Skeletal muscle cell (primary cell): ENCODE measurements at regions not wholly inside any gene's neighbourhood (a gene's known extent, or its start where the extent isn't known, plus 50 kb on each side); places are given as distances from the start of the nearest gene placed in this dataset.

Experiments
- DNase-seq: peaks from one replicate; pipeline ENCODE4 v3.0.0-alpha.2; 2010; ENCODE audit warnings: low read depth
- H3K4me3 ChIP-seq: 2 replicates; pipeline ENCODE4 v1.5.1; 2011; ENCODE audit warnings: low read depth, mild to moderate bottlenecking, control low read depth, low read length, moderate library complexity

DNA sequence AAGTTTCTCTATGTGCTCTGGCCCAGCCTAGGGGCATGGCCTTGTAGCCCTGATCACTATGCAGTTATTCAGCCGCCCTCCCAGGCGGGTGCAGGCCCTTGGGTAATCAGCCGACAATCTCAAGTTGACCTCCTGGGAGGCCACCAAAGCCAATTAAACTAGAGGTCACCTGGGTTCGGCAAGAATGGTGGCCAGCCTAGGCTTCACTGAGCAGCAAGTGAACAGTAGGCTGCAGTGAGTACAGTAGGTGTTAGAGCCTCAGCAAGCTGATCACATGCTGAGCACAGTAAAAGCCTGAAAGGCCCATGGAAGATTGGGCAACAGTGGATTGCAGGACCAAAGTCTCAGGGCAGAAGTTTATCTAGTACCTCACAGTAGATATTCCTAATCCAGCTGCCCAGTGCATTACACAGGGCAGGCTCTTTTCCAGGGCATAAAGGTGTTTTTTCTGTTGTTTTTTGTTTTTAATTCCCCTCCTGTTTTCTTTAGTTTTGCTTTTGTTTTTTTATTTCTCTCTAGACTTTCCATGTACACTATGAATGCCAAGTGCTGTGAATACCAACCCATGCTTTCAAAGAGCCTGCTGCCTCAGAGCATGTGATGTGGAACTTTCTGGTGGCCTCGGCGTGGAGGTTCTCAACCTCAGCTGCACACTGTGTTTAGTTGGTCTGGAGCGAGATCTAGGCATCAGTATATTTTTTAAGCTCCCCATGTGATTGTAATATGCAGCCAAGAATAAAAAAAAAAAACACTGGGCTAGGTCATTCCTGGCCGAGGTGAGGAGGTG lies 55.9 kb upstream of the ATL2 start:
- DNase-seq: no peak
- no peak overlapping the region for H3K4me3 ChIP-seq

DNA sequence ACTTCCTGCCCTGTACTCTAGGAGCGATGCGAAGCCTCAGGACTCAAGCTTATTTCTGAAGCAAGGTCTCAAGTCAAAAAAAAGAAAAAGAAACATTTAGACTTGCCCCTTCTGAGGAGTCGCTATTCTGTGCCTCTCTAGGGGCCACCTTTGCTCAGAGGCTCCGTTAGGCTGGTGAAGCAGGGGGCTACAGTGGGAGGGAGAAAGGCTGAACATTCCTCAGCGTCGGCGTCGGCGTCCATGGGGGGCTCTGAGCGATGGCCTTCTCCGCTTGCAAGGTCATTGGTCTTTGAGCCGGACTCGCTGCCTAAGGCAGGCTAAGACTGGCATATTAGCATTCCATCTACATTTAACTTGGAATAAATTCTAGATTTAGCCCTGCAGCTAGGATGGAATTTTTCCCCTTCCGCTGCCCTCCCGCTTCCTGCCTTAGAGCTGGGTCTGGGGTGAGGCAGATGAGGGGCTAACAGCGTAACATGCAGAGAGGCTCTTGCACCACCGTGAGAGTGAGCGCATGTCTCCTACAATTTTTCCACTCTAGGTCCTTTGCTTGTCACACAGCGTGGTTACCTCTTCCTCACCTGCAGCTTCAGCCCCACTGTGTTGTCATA lies 53.6 kb upstream of the ATL2 start:
- H3K4me3 ChIP-seq: no peak overlapping the region

DNA sequence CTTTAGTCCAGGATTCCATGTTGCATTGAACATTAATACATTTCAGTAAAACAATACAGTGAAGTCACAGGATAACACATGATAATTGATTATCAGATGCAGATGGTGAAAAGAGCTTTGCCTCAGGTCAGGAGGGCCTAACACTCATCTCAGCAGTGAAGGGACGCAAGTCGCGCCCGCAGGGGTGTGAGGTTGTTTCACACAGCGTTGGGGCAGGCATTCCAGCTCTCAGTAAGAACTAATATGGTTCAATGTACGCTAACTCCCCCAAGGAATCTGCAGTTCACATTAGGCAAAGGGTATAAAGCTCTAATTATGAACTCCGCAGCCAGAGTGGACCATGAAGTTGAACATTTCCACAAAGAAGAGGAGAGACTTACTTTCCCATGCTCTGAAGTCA lies 53.1 kb upstream of the ATL2 start:
- no peak for DNase-seq
- H3K4me3 ChIP-seq: no peak overlapping the region

More for the DNA sequence above, 53.6 kb upstream of the ATL2 start:
- DNase-seq: no peak

DNA sequence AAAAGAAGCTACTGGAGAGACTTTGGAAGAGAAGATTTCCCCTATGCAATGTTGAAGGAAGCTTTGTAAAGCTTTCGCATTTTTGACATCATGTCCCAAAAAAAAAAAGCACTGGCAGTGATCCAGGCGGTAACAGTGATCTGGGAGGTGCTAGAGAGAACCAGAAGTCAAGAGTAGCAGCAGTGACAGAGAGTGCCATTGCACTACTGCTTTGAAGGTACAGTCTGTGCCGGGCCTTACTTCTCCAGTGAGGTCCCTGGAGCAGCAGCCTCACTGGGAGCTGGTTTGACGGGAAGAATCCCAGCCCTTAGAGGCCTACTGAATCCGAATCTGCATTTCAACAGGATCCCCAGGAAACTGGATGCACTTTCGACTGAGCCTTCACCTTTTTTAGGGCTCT lies 50.9 kb upstream of the ATL2 start:
- DNase-seq: no peak

DNA sequence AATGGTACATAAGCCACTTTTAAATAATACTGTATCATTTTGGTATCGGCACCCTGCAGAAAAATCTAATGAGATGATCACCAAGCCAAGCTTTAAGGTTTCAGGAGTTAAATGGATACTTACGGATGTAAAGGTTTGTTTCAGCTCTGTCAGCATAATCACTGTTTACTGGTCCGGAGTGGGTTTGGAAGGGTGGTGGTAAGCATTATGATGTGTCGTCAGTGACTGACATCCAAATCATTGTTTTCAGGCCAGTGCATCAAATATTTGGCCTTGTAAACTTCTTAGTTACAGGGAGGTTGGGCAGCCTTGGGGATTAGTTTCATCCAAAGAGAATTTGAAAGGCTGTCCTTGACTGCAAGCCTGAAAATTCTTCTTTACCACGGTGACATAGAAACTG lies 50.0 kb upstream of the ATL2 start:
- no peak for DNase-seq
- H3K4me3 ChIP-seq: no peak overlapping the region

More for the DNA sequence above, 50.9 kb upstream of the ATL2 start:
- H3K4me3 ChIP-seq: no peak overlapping the region
